ENCODE measurements at regions not wholly inside any gene's neighbourhood (a gene's known extent, or its start where the extent isn't known, plus 50 kb on each side); places are given as distances from the start of the nearest gene placed in this dataset.

GRCh38 chr1:5479876-5480646 is 512.2 kb downstream of the NPHP4 start:
- intact Hi-C loops (cut with micrococcal nuclease): no loop called here

GRCh38 chr1:5478961-5479360 is 513.3 kb downstream of the NPHP4 start:
- intact Hi-C loops (cut with micrococcal nuclease): no loop called here

- intact Hi-C loops (cut with micrococcal nuclease): no loop called here
These were observed 514.0 kb downstream of the NPHP4 start for GRCh38 chr1:5478156-5478695.

GRCh38 chr1:5477716-5478115 is 514.5 kb downstream of the NPHP4 start:
- intact Hi-C loops (cut with micrococcal nuclease): no loop called here

- intact Hi-C loops (cut with micrococcal nuclease): no loop called here
These were observed 516.7 kb downstream of the NPHP4 start for GRCh38 chr1:5475572-5475971.

GRCh38 chr1:5473268-5473667 is 519.0 kb downstream of the NPHP4 start:
- intact Hi-C loops (cut with micrococcal nuclease): no loop called here

GRCh38 chr1:5466487-5466886 is 525.7 kb downstream of the NPHP4 start:
- intact Hi-C loops (cut with micrococcal nuclease): no loop called here

- intact Hi-C loops (cut with micrococcal nuclease): no loop called here
These were observed 526.9 kb downstream of the NPHP4 start for GRCh38 chr1:5465281-5465711.

GRCh38 chr1:5464366-5464765 is 527.9 kb downstream of the NPHP4 start:
- intact Hi-C loops (cut with micrococcal nuclease): no loop called here

GRCh38 chr1:5460974-5461373 is 531.3 kb downstream of the NPHP4 start:
- intact Hi-C loops (cut with micrococcal nuclease): no loop called here

GRCh38 chr1:5459839-5460610 is 532.2 kb downstream of the NPHP4 start:
- intact Hi-C loops (cut with micrococcal nuclease): no loop called here

- intact Hi-C loops (cut with micrococcal nuclease): no loop called here
These were observed 534.0 kb downstream of the NPHP4 start for GRCh38 chr1:5458248-5458647.

GRCh38 chr1:5456090-5456811 is 536.0 kb downstream of the NPHP4 start:
- intact Hi-C loops (cut with micrococcal nuclease): no loop called here

GRCh38 chr1:5455651-5456050 is 536.6 kb downstream of the NPHP4 start:
- intact Hi-C loops (cut with micrococcal nuclease): no loop called here

- intact Hi-C loops (cut with micrococcal nuclease): no loop called here
These were observed 537.2 kb downstream of the NPHP4 start for GRCh38 chr1:5455056-5455455.

GRCh38 chr1:5453347-5453746 is 538.9 kb downstream of the NPHP4 start:
- intact Hi-C loops (cut with micrococcal nuclease): no loop called here

GRCh38 chr1:5451671-5452070 is 540.6 kb downstream of the NPHP4 start:
- intact Hi-C loops (cut with micrococcal nuclease): no loop called here

- intact Hi-C loops (cut with micrococcal nuclease): loop anchor here (2.0 kb wide), 1 partner anchor 164 kb away; no protein-coding TSS in a partner anchor
These were observed 543.7 kb downstream of the NPHP4 start for GRCh38 chr1:5448486-5448885.

GRCh38 chr1:5447503-5447960 is 544.7 kb downstream of the NPHP4 start:
- intact Hi-C loops (cut with micrococcal nuclease): no loop called here

GRCh38 chr1:5444396-5444795 is 547.8 kb downstream of the NPHP4 start:
- intact Hi-C loops (cut with micrococcal nuclease): no loop called here

- intact Hi-C loops (cut with micrococcal nuclease): no loop called here
These were observed 555.4 kb downstream of the NPHP4 start for GRCh38 chr1:5436808-5437207.

GRCh38 chr1:5435414-5435813 is 556.8 kb downstream of the NPHP4 start:
- intact Hi-C loops (cut with micrococcal nuclease): no loop called here
